Lower leg skin (tissue), 3 donors: ENCODE measurements at regions not wholly inside any gene's neighbourhood (a gene's known extent, or its start where the extent isn't known, plus 50 kb on each side); places are given as distances from the start of the nearest gene placed in this dataset.

Experiments used
- CTCF ChIP-seq, 3 donors: fragments of 450-650 bp; IDR thresholded peaks; one replicate each; pipeline ENCODE4 v1.5.1; 2016; ENCODE audit warnings: antibody characterized with exemption in 3 of 3, mild to moderate bottlenecking in 3 of 3, moderate library complexity in 2 of 3
- POLR2A ChIP-seq, 2 donors: fragments of 450-650 bp; IDR thresholded peaks; one replicate each; pipeline ENCODE4 v1.6.1; 2016 to 2017; ENCODE audit warnings: antibody characterized with exemption in 2 of 2, mild to moderate bottlenecking in 1 of 2, moderate library complexity in 1 of 2

GRCh38 chr10:6774406-6774805 lies 194.3 kb upstream of the PRKCQ start:
- TF ChIP-seq CTCF (IDR thresholded peaks at IDR 0.05) (no peak), POLR2A (IDR thresholded peaks at IDR 0.05) (no peak)
